MM.1S (cell line): ENCODE measurements at regions not wholly inside any gene's neighbourhood (a gene's known extent, or its start where the extent isn't known, plus 50 kb on each side); places are given as distances from the start of the nearest gene placed in this dataset.

Experiments
- DNase-seq: peaks from one replicate; pipeline ENCODE4 v3.0.0-alpha.2; 2015
- H2AFZ ChIP-seq: fragments of 300-600 bp; sonication (generic); 2 replicates; pipeline ENCODE4 v1.6.0; 2016; ENCODE audit warnings: antibody characterized with exemption, low read length
- H3F3A ChIP-seq: fragments of 300-600 bp; sonication (generic); 2 replicates; pipeline ENCODE4 v1.6.1; 2016; ENCODE audit warnings: mild to moderate bottlenecking, antibody characterized with exemption, low read length, moderate library complexity, mixed read lengths; ENCODE audit not compliant: insufficient read depth
- H3K27ac ChIP-seq: fragments of 300-600 bp; sonication (generic); 2 replicates; pipeline ENCODE4 v1.5.1; 2016; ENCODE audit warnings: mild to moderate bottlenecking, low read length
- H3K27me3 ChIP-seq: fragments of 300-600 bp; sonication (generic); replicated peaks from 2 replicates; pipeline ENCODE4 v1.6.0; 2016; ENCODE audit warnings: low read length; ENCODE audit not compliant: insufficient read depth
- H3K36me3 ChIP-seq: fragments of 300-600 bp; sonication (generic); replicated peaks from 2 replicates; pipeline ENCODE4 v1.6.1; 2016; ENCODE audit warnings: mild to moderate bottlenecking, low read length, mixed read lengths; ENCODE audit not compliant: insufficient read depth
- H3K4me1 ChIP-seq: fragments of 300-600 bp; sonication (generic); 2 replicates; pipeline ENCODE4 v1.6.1; 2016; ENCODE audit warnings: low read length, mixed read lengths
- H3K4me2 ChIP-seq: fragments of 300-600 bp; sonication (generic); 2 replicates; pipeline ENCODE4 v1.6.0; 2016; ENCODE audit warnings: low read depth, low read length
- H3K4me3 ChIP-seq: fragments of 300-600 bp; sonication (generic); 2 replicates; pipeline ENCODE4 v1.5.1; 2016; ENCODE audit warnings: low read length, mixed read lengths
- H3K79me2 ChIP-seq: fragments of 300-600 bp; sonication (generic); 2 replicates; pipeline ENCODE4 v1.6.1; 2016; ENCODE audit warnings: mixed run types, low read length, mixed read lengths
- H3K9ac ChIP-seq: fragments of 300-600 bp; sonication (generic); 2 replicates; pipeline ENCODE4 v1.6.1; 2016; ENCODE audit warnings: low read length, mixed read lengths
- H3K9me2 ChIP-seq: fragments of 300-600 bp; sonication (generic); replicated peaks from 2 replicates; pipeline ENCODE4 v1.6.1; 2016; ENCODE audit warnings: mild to moderate bottlenecking, low read length, mixed read lengths; ENCODE audit not compliant: insufficient read depth
- H3K9me3 ChIP-seq: fragments of 300-600 bp; sonication (generic); replicated peaks from 2 replicates; pipeline ENCODE4 v1.6.1; 2016; ENCODE audit warnings: mild to moderate bottlenecking, low read length, mixed read lengths; ENCODE audit not compliant: insufficient read depth
- H4K20me1 ChIP-seq: fragments of 300-600 bp; sonication (generic); 2 replicates; pipeline ENCODE4 v1.6.1; 2016; ENCODE audit warnings: mild to moderate bottlenecking, low read length, moderate library complexity, mixed read lengths; ENCODE audit not compliant: insufficient read depth
- EZH2 ChIP-seq: fragments of 300-600 bp; sonication (generic); optimal IDR thresholded peaks from 2 replicates; pipeline ENCODE3; 2017; ENCODE audit warnings: low read depth, mild to moderate bottlenecking, antibody characterized with exemption, low read length, mixed read lengths
- EZH2phosphoT487 ChIP-seq: fragments of 300-600 bp; sonication (generic); IDR thresholded peaks from 2 replicates; pipeline ENCODE4 v1.6.1; 2018; ENCODE audit warnings: antibody characterized with exemption, low read length
- TF ChIP-seq, protein P1 (sequence below): fragments of 300-600 bp; sonication (generic); IDR thresholded peaks from 2 replicates; pipeline ENCODE4 v1.5.1; 2016; ENCODE audit warnings: antibody characterized with exemption, low read length, mixed read lengths

GRCh38 chr10:78559661-78560340 is 509.0 kb upstream of the ZMIZ1 start:
- no peak for DNase-seq

GRCh38 chr10:78560341-78560688 is 508.5 kb upstream of the ZMIZ1 start:
- no peak overlapping the region for H3K9ac ChIP-seq
- H3K4me3 ChIP-seq, result no peak overlapping the region
- H3K27ac ChIP-seq, result no peak overlapping the region
- no peaks in the 10 kb centered on the region for H3K36me3 ChIP-seq
- no peak overlapping the region for H2AFZ ChIP-seq
- no peaks in the 10 kb centered on the region for H4K20me1 ChIP-seq
- no peak overlapping the region for H3K4me2 ChIP-seq
- no peaks in the 10 kb centered on the region for H3K27me3 ChIP-seq
- H3F3A ChIP-seq, result no peaks in the 10 kb centered on the region
- no peaks in the 10 kb centered on the region for H3K9me2 ChIP-seq
- H3K4me1 ChIP-seq, result no peaks in the 10 kb centered on the region
- H3K79me2 ChIP-seq, result no peaks in the 10 kb centered on the region
- H3K9me3 ChIP-seq, result no peaks in the 10 kb centered on the region
- no peak for DNase-seq
- TF ChIP-seq EZH2phosphoT487, result no peak
- no peak for TF ChIP-seq EZH2
- TF ChIP-seq, protein P1, sequence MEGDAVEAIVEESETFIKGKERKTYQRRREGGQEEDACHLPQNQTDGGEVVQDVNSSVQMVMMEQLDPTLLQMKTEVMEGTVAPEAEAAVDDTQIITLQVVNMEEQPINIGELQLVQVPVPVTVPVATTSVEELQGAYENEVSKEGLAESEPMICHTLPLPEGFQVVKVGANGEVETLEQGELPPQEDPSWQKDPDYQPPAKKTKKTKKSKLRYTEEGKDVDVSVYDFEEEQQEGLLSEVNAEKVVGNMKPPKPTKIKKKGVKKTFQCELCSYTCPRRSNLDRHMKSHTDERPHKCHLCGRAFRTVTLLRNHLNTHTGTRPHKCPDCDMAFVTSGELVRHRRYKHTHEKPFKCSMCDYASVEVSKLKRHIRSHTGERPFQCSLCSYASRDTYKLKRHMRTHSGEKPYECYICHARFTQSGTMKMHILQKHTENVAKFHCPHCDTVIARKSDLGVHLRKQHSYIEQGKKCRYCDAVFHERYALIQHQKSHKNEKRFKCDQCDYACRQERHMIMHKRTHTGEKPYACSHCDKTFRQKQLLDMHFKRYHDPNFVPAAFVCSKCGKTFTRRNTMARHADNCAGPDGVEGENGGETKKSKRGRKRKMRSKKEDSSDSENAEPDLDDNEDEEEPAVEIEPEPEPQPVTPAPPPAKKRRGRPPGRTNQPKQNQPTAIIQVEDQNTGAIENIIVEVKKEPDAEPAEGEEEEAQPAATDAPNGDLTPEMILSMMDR, result no peak

More at GRCh38 chr10:78559661-78560340, 509.0 kb upstream of the ZMIZ1 start:
- Histone ChIP-seq H3K4me1 (no peaks in the 10 kb centered on the region), H3K4me3 (no peak overlapping the region), H3F3A (no peaks in the 10 kb centered on the region), H3K27me3 (no peaks in the 10 kb centered on the region), H3K79me2 (no peaks in the 10 kb centered on the region), H3K9me3 (no peaks in the 10 kb centered on the region), H2AFZ (no peak overlapping the region), H3K9ac (no peak overlapping the region), H3K36me3 (no peaks in the 10 kb centered on the region), H3K4me2 (no peak overlapping the region), H3K27ac (no peak overlapping the region), H4K20me1 (no peaks in the 10 kb centered on the region), H3K9me2 (no peaks in the 10 kb centered on the region)
- TF ChIP-seq, protein P1, result no peak
- TF ChIP-seq EZH2phosphoT487 (no peak), EZH2 (no peak)

DNA sequence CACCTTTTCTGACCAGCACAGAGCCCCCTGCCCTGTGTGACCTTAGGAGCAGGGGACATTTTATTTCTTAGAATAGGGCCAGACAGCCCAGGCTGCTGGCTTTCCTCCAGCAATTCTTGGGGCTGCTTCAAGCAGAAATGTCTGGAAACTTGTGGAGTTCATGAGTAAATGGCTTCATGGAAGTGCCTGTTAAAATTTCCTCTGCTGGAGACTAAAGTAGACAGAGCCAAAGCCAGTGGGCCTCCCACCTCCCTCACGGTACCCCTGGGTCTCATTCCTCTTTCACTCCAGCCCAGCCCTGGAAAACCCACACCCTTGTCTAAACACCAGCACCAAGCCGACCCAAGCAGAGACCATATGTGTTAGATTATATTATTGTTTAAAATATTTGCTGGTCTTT is 505.5 kb upstream of the ZMIZ1 start:
- H3K27ac ChIP-seq, result no peak overlapping the region
- TF ChIP-seq EZH2phosphoT487 (no peak), EZH2 (no peak)
- TF ChIP-seq, protein P1, result no peak
- DNase-seq, result no peak
- no peaks in the 10 kb centered on the region for H3K4me1 ChIP-seq
- H3K27me3 ChIP-seq, result no peaks in the 10 kb centered on the region
- no peaks in the 10 kb centered on the region for H3K36me3 ChIP-seq
- H3K9me2 ChIP-seq, result no peaks in the 10 kb centered on the region
- H3K4me2 ChIP-seq, result no peak overlapping the region
- H3K4me3 ChIP-seq, result no peak overlapping the region
- H3F3A ChIP-seq, result no peaks in the 10 kb centered on the region
- no peaks in the 10 kb centered on the region for H4K20me1 ChIP-seq
- H3K9me3 ChIP-seq, result no peaks in the 10 kb centered on the region
- H2AFZ ChIP-seq, result no peak overlapping the region
- H3K9ac ChIP-seq, result no peak overlapping the region
- H3K79me2 ChIP-seq, result no peaks in the 10 kb centered on the region
